ENCODE measurements at regions not wholly inside any gene's neighbourhood (a gene's known extent, or its start where the extent isn't known, plus 50 kb on each side); places are given as distances from the start of the nearest gene placed in this dataset.

- TF ChIP-seq POLR2AphosphoS5 (IDR thresholded peaks at IDR 0.05; ENCODE audit: low read depth) (no peak), CTCF (IDR thresholded peaks at IDR 0.05; ENCODE audit: insufficient read depth, low read length) (no peak), GABPA (IDR thresholded peaks at IDR 0.05; ENCODE audit: low read depth) (no peak)
- TF ChIP-seq, protein P1, sequence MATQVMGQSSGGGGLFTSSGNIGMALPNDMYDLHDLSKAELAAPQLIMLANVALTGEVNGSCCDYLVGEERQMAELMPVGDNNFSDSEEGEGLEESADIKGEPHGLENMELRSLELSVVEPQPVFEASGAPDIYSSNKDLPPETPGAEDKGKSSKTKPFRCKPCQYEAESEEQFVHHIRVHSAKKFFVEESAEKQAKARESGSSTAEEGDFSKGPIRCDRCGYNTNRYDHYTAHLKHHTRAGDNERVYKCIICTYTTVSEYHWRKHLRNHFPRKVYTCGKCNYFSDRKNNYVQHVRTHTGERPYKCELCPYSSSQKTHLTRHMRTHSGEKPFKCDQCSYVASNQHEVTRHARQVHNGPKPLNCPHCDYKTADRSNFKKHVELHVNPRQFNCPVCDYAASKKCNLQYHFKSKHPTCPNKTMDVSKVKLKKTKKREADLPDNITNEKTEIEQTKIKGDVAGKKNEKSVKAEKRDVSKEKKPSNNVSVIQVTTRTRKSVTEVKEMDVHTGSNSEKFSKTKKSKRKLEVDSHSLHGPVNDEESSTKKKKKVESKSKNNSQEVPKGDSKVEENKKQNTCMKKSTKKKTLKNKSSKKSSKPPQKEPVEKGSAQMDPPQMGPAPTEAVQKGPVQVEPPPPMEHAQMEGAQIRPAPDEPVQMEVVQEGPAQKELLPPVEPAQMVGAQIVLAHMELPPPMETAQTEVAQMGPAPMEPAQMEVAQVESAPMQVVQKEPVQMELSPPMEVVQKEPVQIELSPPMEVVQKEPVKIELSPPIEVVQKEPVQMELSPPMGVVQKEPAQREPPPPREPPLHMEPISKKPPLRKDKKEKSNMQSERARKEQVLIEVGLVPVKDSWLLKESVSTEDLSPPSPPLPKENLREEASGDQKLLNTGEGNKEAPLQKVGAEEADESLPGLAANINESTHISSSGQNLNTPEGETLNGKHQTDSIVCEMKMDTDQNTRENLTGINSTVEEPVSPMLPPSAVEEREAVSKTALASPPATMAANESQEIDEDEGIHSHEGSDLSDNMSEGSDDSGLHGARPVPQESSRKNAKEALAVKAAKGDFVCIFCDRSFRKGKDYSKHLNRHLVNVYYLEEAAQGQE (IDR thresholded peaks at IDR 0.05; ENCODE audit: insufficient replicate concordance, low read depth), result no peak
Measured at GRCh38 chr10:94123258-94123995, 129.7 kb downstream of the PLCE1 start.
